Stromal cell of bone marrow (primary cell): ENCODE measurements at regions not wholly inside any gene's neighbourhood (a gene's known extent, or its start where the extent isn't known, plus 50 kb on each side); places are given as distances from the start of the nearest gene placed in this dataset.

Source experiments
- DNase-seq: peaks from one replicate; pipeline ENCODE4 v3.0.0-alpha.2; 2012; ENCODE audit warnings: low read depth

GRCh38 chr14:44009642-44010041 lies 497.4 kb downstream of the FSCB start:
- DNase-seq, result no peak

GRCh38 chr14:43988989-43989388 lies 518.1 kb downstream of the FSCB start:
- DNase-seq, result no peak

GRCh38 chr14:43983721-43984120 lies 523.4 kb downstream of the FSCB start:
- DNase-seq, result no peak

- DNase-seq, result no peak
Observed at GRCh38 chr14:43981135-43981768, 525.8 kb downstream of the FSCB start.

- DNase-seq, result no peak
Observed at GRCh38 chr14:43956741-43957140, 550.3 kb downstream of the FSCB start.

GRCh38 chr14:43949400-43949799 lies 557.7 kb downstream of the FSCB start:
- no peak for DNase-seq

- DNase-seq, result no peak
Observed at GRCh38 chr14:43939836-43940235, 567.2 kb downstream of the FSCB start.

- DNase-seq, result no peak
Observed at GRCh38 chr14:43938588-43939281, 568.3 kb downstream of the FSCB start.

GRCh38 chr14:43937001-43937400 lies 570.1 kb downstream of the FSCB start:
- no peak for DNase-seq

GRCh38 chr14:43934102-43934501 lies 573.0 kb downstream of the FSCB start:
- DNase-seq, result no peak

- no peak for DNase-seq
Observed at GRCh38 chr14:43914041-43914693, 592.9 kb downstream of the FSCB start.

GRCh38 chr14:43903209-43903608 lies 603.9 kb downstream of the FSCB start:
- DNase-seq, result no peak

GRCh38 chr14:43901911-43902673 lies 605.0 kb downstream of the FSCB start:
- DNase-seq, result no peak

GRCh38 chr14:43900173-43900655 lies 606.9 kb downstream of the FSCB start:
- DNase-seq, result no peak

- DNase-seq, result no peak
Observed at GRCh38 chr14:43898687-43899086, 608.4 kb downstream of the FSCB start.

GRCh38 chr14:43896044-43896443 lies 611.0 kb downstream of the FSCB start:
- DNase-seq, result no peak

- no peak for DNase-seq
Observed at GRCh38 chr14:43894534-43894933, 612.5 kb downstream of the FSCB start.

- no peak for DNase-seq
Observed at GRCh38 chr14:43887523-43887922, 619.6 kb downstream of the FSCB start.

- no peak for DNase-seq
Observed at GRCh38 chr14:43877351-43877960, 629.6 kb downstream of the FSCB start.

GRCh38 chr14:43872752-43873655 lies 634.1 kb downstream of the FSCB start:
- no peak for DNase-seq

- no peak for DNase-seq
Observed at GRCh38 chr14:43872222-43872621, 634.9 kb downstream of the FSCB start.
